BLaER1 (cell line): ENCODE measurements at regions not wholly inside any gene's neighbourhood (a gene's known extent, or its start where the extent isn't known, plus 50 kb on each side); places are given as distances from the start of the nearest gene placed in this dataset.

Experiments
- H3K27ac ChIP-seq: shearing (Covaris generic); formaldehyde crosslinking; 2 replicates; pipeline ENCODE4 v1.8.1; 2022
- H3K27me3 ChIP-seq: shearing (Covaris generic); formaldehyde crosslinking; 2 replicates; pipeline ENCODE4 v1.8.1; 2022
- H3K36me3 ChIP-seq: shearing (Covaris generic); formaldehyde crosslinking; 2 replicates; pipeline ENCODE4 v1.8.1; 2022
- H3K4me1 ChIP-seq: shearing (Covaris generic); formaldehyde crosslinking; 2 replicates; pipeline ENCODE4 v1.8.1; 2022
- H3K4me2 ChIP-seq: shearing (Covaris generic); formaldehyde crosslinking; 2 replicates; pipeline ENCODE4 v1.8.1; 2022
- H3K4me3 ChIP-seq: shearing (Covaris generic); formaldehyde crosslinking; 2 replicates; pipeline ENCODE4 v1.8.1; 2022
- H3K9ac ChIP-seq: shearing (Covaris generic); formaldehyde crosslinking; 2 replicates; pipeline ENCODE4 v1.8.1; 2022
- H3K9me3 ChIP-seq: shearing (Covaris generic); formaldehyde crosslinking; 2 replicates; pipeline ENCODE4 v1.8.1; 2022
- H4K20me1 ChIP-seq: shearing (Covaris generic); formaldehyde crosslinking; 2 replicates; pipeline ENCODE4 v1.8.1; 2022
- Cebpa-rat ChIP-seq: shearing (Covaris generic); IDR thresholded peaks from 2 replicates; pipeline ENCODE4 v1.8.1; 2022

- no peaks in the 10 kb centered on the region for H4K20me1 ChIP-seq
These were observed 104.6 kb upstream of the NEO1 start for GRCh38 chr15:72947709-72948108.

GRCh38 chr15:72944565-72944964 is 107.7 kb upstream of the NEO1 start:
- Histone ChIP-seq H3K4me1 (no peaks in the 10 kb centered on the region), H3K36me3 (no peaks in the 10 kb centered on the region), H3K9me3 (peaks cover 29% of the 10 kb centered on the region), H3K27me3 (no peaks in the 10 kb centered on the region), H3K4me2 (no peak overlapping the region), H3K9ac (no peak overlapping the region), H3K27ac (no peak overlapping the region), H4K20me1 (no peaks in the 10 kb centered on the region), H3K4me3 (no peak overlapping the region)
- TF ChIP-seq Cebpa-rat: no peak

More at GRCh38 chr15:72947709-72948108, 104.6 kb upstream of the NEO1 start:
- Histone ChIP-seq H3K4me2 (no peak overlapping the region), H3K9me3 (peaks cover 29% of the 10 kb centered on the region), H3K27ac (no peak overlapping the region), H3K4me3 (no peak overlapping the region), H3K9ac (no peak overlapping the region), H3K4me1 (no peaks in the 10 kb centered on the region), H3K36me3 (no peaks in the 10 kb centered on the region), H3K27me3 (no peaks in the 10 kb centered on the region)
- TF ChIP-seq Cebpa-rat: no peak

- Histone ChIP-seq H3K4me2 (no peak overlapping the region), H4K20me1 (no peaks in the 10 kb centered on the region), H3K27ac (no peak overlapping the region), H3K9ac (no peak overlapping the region), H3K4me3 (no peak overlapping the region), H3K4me1 (peaks cover 18% of the 10 kb centered on the region), H3K36me3 (no peaks in the 10 kb centered on the region), H3K9me3 (no peaks in the 10 kb centered on the region), H3K27me3 (no peaks in the 10 kb centered on the region)
- no peak for TF ChIP-seq Cebpa-rat
These were observed 112.0 kb upstream of the NEO1 start for GRCh38 chr15:72940229-72940622.

- Histone ChIP-seq H3K4me1 (peaks cover 18% of the 10 kb centered on the region), H4K20me1 (no peaks in the 10 kb centered on the region), H3K36me3 (no peaks in the 10 kb centered on the region), H3K4me3 (no peak overlapping the region), H3K27ac (no peak overlapping the region), H3K4me2 (no peak overlapping the region), H3K9ac (no peak overlapping the region), H3K9me3 (no peaks in the 10 kb centered on the region), H3K27me3 (no peaks in the 10 kb centered on the region)
- no peak for TF ChIP-seq Cebpa-rat
These were observed 112.6 kb upstream of the NEO1 start for GRCh38 chr15:72939514-72940228.

GRCh38 chr15:72936691-72937679 is 115.3 kb upstream of the NEO1 start:
- no peak overlapping the region for H3K4me3 ChIP-seq
- peak overlapping the region; percentile 67 for H3K4me2 ChIP-seq
- peaks cover 18% of the 10 kb centered on the region for H3K4me1 ChIP-seq
- no peak overlapping the region for H3K9ac ChIP-seq
- no peak for TF ChIP-seq Cebpa-rat
- H3K27ac ChIP-seq: no peak overlapping the region
- no peaks in the 10 kb centered on the region for H3K9me3 ChIP-seq
- H3K36me3 ChIP-seq: no peaks in the 10 kb centered on the region
- no peaks in the 10 kb centered on the region for H3K27me3 ChIP-seq
- no peaks in the 10 kb centered on the region for H4K20me1 ChIP-seq

GRCh38 chr15:72936237-72936636 is 116.0 kb upstream of the NEO1 start:
- Histone ChIP-seq H3K27ac (no peak overlapping the region), H3K9ac (no peak overlapping the region), H3K9me3 (no peaks in the 10 kb centered on the region), H3K4me2 (peak overlapping the region; percentile 67), H3K27me3 (no peaks in the 10 kb centered on the region), H4K20me1 (no peaks in the 10 kb centered on the region), H3K4me3 (no peak overlapping the region), H3K4me1 (peaks cover 18% of the 10 kb centered on the region), H3K36me3 (no peaks in the 10 kb centered on the region)
- no peak for TF ChIP-seq Cebpa-rat

GRCh38 chr15:72935521-72935920 is 116.7 kb upstream of the NEO1 start:
- Histone ChIP-seq H3K4me1 (peaks cover 18% of the 10 kb centered on the region), H3K36me3 (no peaks in the 10 kb centered on the region), H4K20me1 (no peaks in the 10 kb centered on the region), H3K27ac (no peak overlapping the region), H3K4me3 (no peak overlapping the region), H3K9ac (no peak overlapping the region), H3K27me3 (no peaks in the 10 kb centered on the region), H3K4me2 (peak overlapping the region; percentile 67), H3K9me3 (no peaks in the 10 kb centered on the region)
- no peak for TF ChIP-seq Cebpa-rat

GRCh38 chr15:72934921-72935320 is 117.3 kb upstream of the NEO1 start:
- Histone ChIP-seq H3K9me3 (no peaks in the 10 kb centered on the region), H3K4me3 (no peak overlapping the region), H3K36me3 (no peaks in the 10 kb centered on the region), H4K20me1 (no peaks in the 10 kb centered on the region), H3K9ac (no peak overlapping the region), H3K4me1 (peaks cover 18% of the 10 kb centered on the region), H3K27me3 (no peaks in the 10 kb centered on the region), H3K4me2 (no peak overlapping the region), H3K27ac (no peak overlapping the region)
- no peak for TF ChIP-seq Cebpa-rat

- TF ChIP-seq Cebpa-rat: no peak
- Histone ChIP-seq H3K9me3 (no peaks in the 10 kb centered on the region), H3K27me3 (no peaks in the 10 kb centered on the region), H3K4me2 (no peak overlapping the region), H3K27ac (no peak overlapping the region), H3K36me3 (no peaks in the 10 kb centered on the region), H3K4me1 (peaks cover 18% of the 10 kb centered on the region), H3K9ac (no peak overlapping the region), H4K20me1 (no peaks in the 10 kb centered on the region), H3K4me3 (no peak overlapping the region)
These were observed 118.3 kb upstream of the NEO1 start for GRCh38 chr15:72933976-72934375.

GRCh38 chr15:72932472-72932871 is 119.8 kb upstream of the NEO1 start:
- Histone ChIP-seq H3K36me3 (no peaks in the 10 kb centered on the region), H3K4me3 (no peak overlapping the region), H3K4me1 (peaks cover 18% of the 10 kb centered on the region), H3K27ac (no peak overlapping the region), H3K4me2 (no peak overlapping the region), H3K9ac (no peak overlapping the region), H4K20me1 (no peaks in the 10 kb centered on the region), H3K9me3 (no peaks in the 10 kb centered on the region), H3K27me3 (no peaks in the 10 kb centered on the region)
- no peak for TF ChIP-seq Cebpa-rat
